ENCODE measurements at regions not wholly inside any gene's neighbourhood (a gene's known extent, or its start where the extent isn't known, plus 50 kb on each side); places are given as distances from the start of the nearest gene placed in this dataset.

DNA sequence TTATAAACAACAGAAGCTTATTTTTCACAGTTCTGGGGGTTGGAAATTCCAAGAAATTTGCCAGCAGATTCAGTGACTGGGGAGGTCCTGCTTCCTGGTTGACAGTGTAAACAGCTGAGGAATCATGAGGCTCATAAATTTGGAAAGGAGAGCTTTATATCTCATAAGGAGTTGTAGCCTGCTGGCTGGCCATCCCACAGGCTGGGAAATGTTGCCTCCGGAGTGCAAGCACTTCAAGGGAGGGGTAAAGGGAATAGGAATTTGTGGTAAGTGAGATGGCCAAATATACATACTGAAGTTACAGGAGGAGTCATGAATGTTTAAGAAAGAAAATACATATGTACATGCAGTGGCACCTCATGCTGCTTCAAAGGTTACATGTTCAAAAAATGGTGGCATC is 217.2 kb upstream of the CBLB start:
- Histone ChIP-seq H3K27me3 (ENCODE audit: control insufficient read depth in 2 of 2, insufficient read depth in 1 of 2, low read length in 1 of 2) (no peaks in the 10 kb centered on the region), H3K4me1 (ENCODE audit: control insufficient read depth in 2 of 2, insufficient read depth in 2 of 2, low read length in 2 of 2) (no peaks in the 10 kb centered on the region), H3K9me3 (ENCODE audit: control insufficient read depth in 2 of 2, insufficient read depth in 1 of 2, low read length in 1 of 2) (no peaks in the 10 kb centered on the region), H3K4me3 (ENCODE audit: low read length in 2 of 2) (no peak overlapping the region), H3K27ac (ENCODE audit: low read depth in 1 of 2, low read length in 1 of 2) (no peak overlapping the region), H3K36me3 (ENCODE audit: control insufficient read depth in 2 of 2, insufficient read depth in 2 of 2, low read length in 1 of 2) (no peaks in the 10 kb centered on the region)
- 95% methylated on average over 1 of the region's 1 CpG for WGBS
- no peak for DNase-seq (ENCODE audit: low read depth in 6 of 9, low spot score in 9 of 9)

DNA sequence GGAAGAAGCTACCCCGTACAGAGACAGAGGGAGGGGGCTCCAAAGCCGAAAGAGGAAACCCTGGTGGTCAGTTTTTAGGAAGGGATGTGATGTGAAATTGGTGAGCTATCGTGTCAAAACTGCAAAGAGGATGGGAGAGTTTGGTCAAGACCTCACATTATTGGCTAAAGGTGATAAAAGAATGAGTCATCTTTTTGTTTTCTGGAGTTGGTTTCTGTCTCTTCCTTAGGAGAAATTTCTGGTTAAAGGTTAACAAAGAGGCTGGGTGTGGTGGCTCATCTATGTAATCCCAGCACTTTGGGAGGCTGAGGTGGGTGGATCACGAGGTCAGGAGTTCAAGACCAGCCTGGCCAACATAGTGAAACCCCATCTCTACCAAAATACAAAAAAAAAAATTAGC is 217.8 kb upstream of the CBLB start:
- Histone ChIP-seq H3K27ac (ENCODE audit: low read depth in 1 of 2, low read length in 1 of 2) (no peak overlapping the region), H3K4me1 (ENCODE audit: control insufficient read depth in 2 of 2, insufficient read depth in 2 of 2, low read length in 2 of 2) (no peaks in the 10 kb centered on the region), H3K27me3 (ENCODE audit: control insufficient read depth in 2 of 2, insufficient read depth in 1 of 2, low read length in 1 of 2) (no peaks in the 10 kb centered on the region), H3K36me3 (ENCODE audit: control insufficient read depth in 2 of 2, insufficient read depth in 2 of 2, low read length in 1 of 2) (no peaks in the 10 kb centered on the region), H3K9me3 (ENCODE audit: control insufficient read depth in 2 of 2, insufficient read depth in 1 of 2, low read length in 1 of 2) (no peaks in the 10 kb centered on the region), H3K4me3 (ENCODE audit: low read length in 2 of 2) (no peak overlapping the region)
- WGBS, result 92% methylated on average over 4 of the region's 4 CpGs
- DNase-seq (ENCODE audit: low read depth in 6 of 9, low spot score in 9 of 9), result no peak

DNA sequence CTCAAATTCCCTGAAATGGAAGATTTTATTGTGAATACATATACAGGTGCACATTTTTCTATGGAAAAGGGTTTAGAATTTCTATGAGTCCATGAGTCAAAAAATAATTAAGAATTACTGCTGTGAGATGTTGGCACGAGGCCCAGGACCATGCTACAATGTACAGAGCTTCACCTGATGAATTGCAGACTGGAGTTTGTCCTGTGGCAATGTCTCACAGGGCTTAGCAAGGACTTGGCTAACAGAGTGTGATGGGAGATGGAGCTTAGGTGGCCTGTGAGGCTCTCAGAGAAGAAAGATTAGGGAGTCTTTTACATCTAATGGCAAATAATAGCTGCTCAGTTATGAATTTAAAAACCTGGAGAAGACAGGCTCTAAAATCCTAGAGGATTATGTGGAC is 219.5 kb upstream of the CBLB start:
- WGBS, result 87% methylated on average over 1 of the region's 1 CpG
- DNase-seq (ENCODE audit: low read depth in 6 of 9, low spot score in 9 of 9), result no peak
- H3K36me3 ChIP-seq (ENCODE audit: control insufficient read depth in 2 of 2, insufficient read depth in 2 of 2, low read length in 1 of 2), result no peaks in the 10 kb centered on the region
- no peaks in the 10 kb centered on the region for H3K4me1 ChIP-seq (ENCODE audit: control insufficient read depth in 2 of 2, insufficient read depth in 2 of 2, low read length in 2 of 2)
- H3K4me3 ChIP-seq (ENCODE audit: low read length in 2 of 2), result no peak overlapping the region
- H3K9me3 ChIP-seq (ENCODE audit: control insufficient read depth in 2 of 2, insufficient read depth in 1 of 2, low read length in 1 of 2), result no peaks in the 10 kb centered on the region
- H3K27me3 ChIP-seq (ENCODE audit: control insufficient read depth in 2 of 2, insufficient read depth in 1 of 2, low read length in 1 of 2), result no peaks in the 10 kb centered on the region
- H3K27ac ChIP-seq (ENCODE audit: low read depth in 1 of 2, low read length in 1 of 2), result no peak overlapping the region

DNA sequence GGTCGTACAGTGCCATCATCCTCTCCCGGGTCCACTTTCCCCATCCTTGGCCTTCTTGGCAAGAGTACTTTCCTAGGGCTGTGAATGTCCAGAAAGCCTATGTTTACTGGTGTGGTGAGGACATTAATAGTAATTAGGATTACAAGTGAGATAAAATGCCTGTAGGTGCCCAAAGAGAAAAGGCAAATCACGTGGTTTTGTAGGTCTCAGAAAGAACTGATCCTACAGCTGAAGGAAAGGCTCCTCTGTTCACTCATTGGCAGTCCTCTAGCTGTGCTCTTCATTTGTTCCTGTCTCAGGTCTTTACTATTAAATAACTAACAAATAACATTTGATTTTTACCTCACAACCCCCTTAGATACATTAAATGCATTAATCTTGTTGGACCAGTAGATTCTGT is 220.1 kb upstream of the CBLB start:
- H3K4me3 ChIP-seq (ENCODE audit: low read length in 2 of 2), result no peak overlapping the region
- no peak overlapping the region for H3K27ac ChIP-seq (ENCODE audit: low read depth in 1 of 2, low read length in 1 of 2)
- H3K36me3 ChIP-seq (ENCODE audit: control insufficient read depth in 2 of 2, insufficient read depth in 2 of 2, low read length in 1 of 2), result no peaks in the 10 kb centered on the region
- 82% methylated on average over 3 of the region's 3 CpGs for WGBS
- H3K4me1 ChIP-seq (ENCODE audit: control insufficient read depth in 2 of 2, insufficient read depth in 2 of 2, low read length in 2 of 2), result no peaks in the 10 kb centered on the region
- DNase-seq (ENCODE audit: low read depth in 6 of 9, low spot score in 9 of 9), result no peak
- no peaks in the 10 kb centered on the region for H3K27me3 ChIP-seq (ENCODE audit: control insufficient read depth in 2 of 2, insufficient read depth in 1 of 2, low read length in 1 of 2)
- no peaks in the 10 kb centered on the region for H3K9me3 ChIP-seq (ENCODE audit: control insufficient read depth in 2 of 2, insufficient read depth in 1 of 2, low read length in 1 of 2)

DNA sequence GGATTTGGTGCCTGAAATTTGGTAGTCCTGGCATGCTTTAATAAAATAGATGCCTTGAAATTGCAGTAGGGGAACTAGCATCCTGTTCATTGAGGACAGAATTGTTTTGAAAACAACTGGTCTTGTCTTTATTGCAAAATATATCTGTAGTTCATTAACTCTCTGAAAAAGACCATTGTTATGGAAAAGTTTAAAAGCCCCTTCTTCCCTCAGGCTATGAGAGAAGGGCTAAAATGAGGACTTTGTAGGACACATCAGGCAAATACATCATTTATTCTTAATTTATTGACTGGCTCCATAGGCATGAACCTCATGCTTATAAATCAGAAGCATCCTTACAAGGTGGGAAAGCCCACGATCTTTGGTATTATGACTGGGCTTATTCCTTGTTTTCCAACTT is 221.0 kb upstream of the CBLB start:
- no peaks in the 10 kb centered on the region for H3K36me3 ChIP-seq (ENCODE audit: control insufficient read depth in 2 of 2, insufficient read depth in 2 of 2, low read length in 1 of 2)
- no peak for DNase-seq (ENCODE audit: low read depth in 6 of 9, low spot score in 9 of 9)
- no peak overlapping the region for H3K27ac ChIP-seq (ENCODE audit: low read depth in 1 of 2, low read length in 1 of 2)
- H3K4me1 ChIP-seq (ENCODE audit: control insufficient read depth in 2 of 2, insufficient read depth in 2 of 2, low read length in 2 of 2), result no peaks in the 10 kb centered on the region
- H3K27me3 ChIP-seq (ENCODE audit: control insufficient read depth in 2 of 2, insufficient read depth in 1 of 2, low read length in 1 of 2), result no peaks in the 10 kb centered on the region
- no peaks in the 10 kb centered on the region for H3K9me3 ChIP-seq (ENCODE audit: control insufficient read depth in 2 of 2, insufficient read depth in 1 of 2, low read length in 1 of 2)
- WGBS, result 97% methylated on average over 1 of the region's 1 CpG
- no peak overlapping the region for H3K4me3 ChIP-seq (ENCODE audit: low read length in 2 of 2)

DNA sequence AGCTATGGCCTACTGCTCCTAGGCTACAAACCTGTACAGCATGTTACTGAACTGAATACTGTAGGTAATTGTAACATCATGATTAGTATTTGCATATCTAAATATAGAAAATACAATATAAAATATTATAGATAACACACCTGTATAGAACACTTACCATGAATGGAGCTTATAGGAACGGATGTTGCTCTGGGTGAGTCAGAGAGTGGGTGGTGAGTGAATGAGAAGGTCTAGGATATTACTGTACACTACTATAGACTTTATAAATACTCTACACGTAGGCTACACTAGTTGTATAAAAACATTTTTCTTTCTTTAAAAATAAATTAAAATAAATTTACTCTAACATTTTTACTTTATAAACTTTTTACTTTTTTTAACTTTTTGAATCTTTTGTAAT is 224.0 kb upstream of the CBLB start:
- no peak overlapping the region for H3K27ac ChIP-seq (ENCODE audit: low read depth in 1 of 2, low read length in 1 of 2)
- no peaks in the 10 kb centered on the region for H3K9me3 ChIP-seq (ENCODE audit: control insufficient read depth in 2 of 2, insufficient read depth in 1 of 2, low read length in 1 of 2)
- H3K36me3 ChIP-seq (ENCODE audit: control insufficient read depth in 2 of 2, insufficient read depth in 2 of 2, low read length in 1 of 2), result no peaks in the 10 kb centered on the region
- no peak for DNase-seq (ENCODE audit: low read depth in 6 of 9, low spot score in 9 of 9)
- H3K4me3 ChIP-seq (ENCODE audit: low read length in 2 of 2), result no peak overlapping the region
- 91% methylated on average over 2 of the region's 2 CpGs for WGBS
- H3K27me3 ChIP-seq (ENCODE audit: control insufficient read depth in 2 of 2, insufficient read depth in 1 of 2, low read length in 1 of 2), result no peaks in the 10 kb centered on the region
- H3K4me1 ChIP-seq (ENCODE audit: control insufficient read depth in 2 of 2, insufficient read depth in 2 of 2, low read length in 2 of 2), result no peaks in the 10 kb centered on the region

DNA sequence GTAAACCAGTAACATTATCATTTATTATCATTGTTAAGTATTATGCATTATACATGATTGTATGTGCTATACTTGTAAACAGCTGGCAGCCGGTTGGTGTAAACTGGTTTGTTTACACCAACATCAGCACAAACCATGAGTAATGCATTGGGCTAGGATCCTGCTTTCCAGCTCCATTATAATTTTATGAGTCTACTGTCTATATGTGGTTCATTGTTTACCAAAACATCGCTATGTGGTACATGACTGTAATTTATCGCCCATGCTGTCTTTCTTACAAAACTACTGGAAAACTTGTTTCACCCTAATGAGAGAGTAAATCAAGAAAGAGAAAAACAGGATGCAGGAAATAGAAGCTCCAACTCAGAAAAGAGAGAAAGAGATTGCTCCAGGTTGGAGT is 224.8 kb upstream of the CBLB start:
- no peaks in the 10 kb centered on the region for H3K9me3 ChIP-seq (ENCODE audit: control insufficient read depth in 2 of 2, insufficient read depth in 1 of 2, low read length in 1 of 2)
- H3K4me3 ChIP-seq (ENCODE audit: low read length in 2 of 2), result no peak overlapping the region
- H3K27ac ChIP-seq (ENCODE audit: low read depth in 1 of 2, low read length in 1 of 2), result no peak overlapping the region
- 100% methylated on average over 3 of the region's 3 CpGs for WGBS
- H3K27me3 ChIP-seq (ENCODE audit: control insufficient read depth in 2 of 2, insufficient read depth in 1 of 2, low read length in 1 of 2), result no peaks in the 10 kb centered on the region
- no peaks in the 10 kb centered on the region for H3K36me3 ChIP-seq (ENCODE audit: control insufficient read depth in 2 of 2, insufficient read depth in 2 of 2, low read length in 1 of 2)
- H3K4me1 ChIP-seq (ENCODE audit: control insufficient read depth in 2 of 2, insufficient read depth in 2 of 2, low read length in 2 of 2), result no peaks in the 10 kb centered on the region
- DNase-seq (ENCODE audit: low read depth in 6 of 9, low spot score in 9 of 9), result no peak

DNA sequence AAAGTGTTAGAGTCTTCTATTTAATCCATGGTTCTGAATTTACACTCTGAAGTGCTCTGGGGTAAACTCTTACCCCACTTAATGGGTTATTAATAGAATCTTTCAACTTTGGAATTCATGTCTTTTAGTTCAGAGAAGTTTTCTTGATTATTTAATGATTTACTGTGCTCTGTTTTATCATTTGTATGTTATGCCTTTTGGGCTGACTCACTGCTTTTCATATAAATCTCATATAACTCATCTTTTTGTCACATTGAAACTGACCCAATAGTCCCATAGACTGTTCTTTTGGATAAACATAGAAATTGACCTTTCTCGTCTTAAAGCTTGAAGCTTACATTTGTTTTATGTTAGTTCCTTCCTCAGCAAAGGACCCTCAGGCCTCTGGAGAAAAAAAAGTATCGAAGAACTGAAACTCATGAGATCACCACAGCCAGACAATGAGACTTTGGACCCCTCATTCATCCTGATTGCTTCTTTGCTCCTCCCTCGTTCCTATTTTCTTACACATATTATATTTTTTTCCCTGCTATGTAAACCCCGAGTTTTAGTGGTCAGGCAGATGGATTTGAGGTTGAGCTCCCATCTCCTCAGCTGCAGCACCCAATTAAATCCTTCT is 229.1 kb upstream of the CBLB start:
- no peaks in the 10 kb centered on the region for H3K36me3 ChIP-seq (ENCODE audit: control insufficient read depth in 2 of 2, insufficient read depth in 2 of 2, low read length in 1 of 2)
- DNase-seq (ENCODE audit: low read depth in 6 of 9, low spot score in 9 of 9), result no peak
- WGBS, result 96% methylated on average over 4 of the region's 4 CpGs
- no peak overlapping the region for H3K4me3 ChIP-seq (ENCODE audit: low read length in 2 of 2)
- no peak overlapping the region for H3K27ac ChIP-seq (ENCODE audit: low read depth in 1 of 2, low read length in 1 of 2)
- no peaks in the 10 kb centered on the region for H3K27me3 ChIP-seq (ENCODE audit: control insufficient read depth in 2 of 2, insufficient read depth in 1 of 2, low read length in 1 of 2)
- no peaks in the 10 kb centered on the region for H3K9me3 ChIP-seq (ENCODE audit: control insufficient read depth in 2 of 2, insufficient read depth in 1 of 2, low read length in 1 of 2)
- H3K4me1 ChIP-seq (ENCODE audit: control insufficient read depth in 2 of 2, insufficient read depth in 2 of 2, low read length in 2 of 2), result no peaks in the 10 kb centered on the region

DNA sequence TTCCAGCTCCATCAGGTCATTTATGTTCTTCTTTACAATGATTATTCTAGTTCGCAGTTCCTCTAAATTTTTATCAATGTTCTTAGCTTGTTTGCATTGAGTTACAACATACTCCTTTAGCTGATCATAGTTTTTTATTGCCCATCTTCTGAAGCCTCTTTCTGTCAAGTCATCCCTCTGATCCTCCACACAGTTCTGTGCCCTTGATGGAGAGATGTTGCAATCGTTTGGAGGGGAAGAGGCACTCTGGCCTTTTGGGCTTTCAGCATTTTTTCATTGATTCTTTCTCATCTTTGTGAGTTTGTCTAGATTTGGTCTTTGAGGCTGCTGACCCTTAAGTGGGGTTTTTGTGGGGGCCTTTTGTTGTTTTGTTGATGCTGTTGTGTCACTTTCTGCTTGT is 234.6 kb upstream of the CBLB start:
- peaks cover 0 to 3% of the 10 kb centered on the region in 2 donors for H3K9me3 ChIP-seq (ENCODE audit: control insufficient read depth in 2 of 2, insufficient read depth in 1 of 2, low read length in 1 of 2)
- H3K4me3 ChIP-seq (ENCODE audit: low read length in 2 of 2), result no peak overlapping the region
- H3K27me3 ChIP-seq (ENCODE audit: control insufficient read depth in 2 of 2, insufficient read depth in 1 of 2, low read length in 1 of 2), result no peaks in the 10 kb centered on the region
- H3K27ac ChIP-seq (ENCODE audit: low read depth in 1 of 2, low read length in 1 of 2), result no peak overlapping the region
- no peaks in the 10 kb centered on the region for H3K4me1 ChIP-seq (ENCODE audit: control insufficient read depth in 2 of 2, insufficient read depth in 2 of 2, low read length in 2 of 2)
- no peaks in the 10 kb centered on the region for H3K36me3 ChIP-seq (ENCODE audit: control insufficient read depth in 2 of 2, insufficient read depth in 2 of 2, low read length in 1 of 2)
- no peak for DNase-seq (ENCODE audit: low read depth in 6 of 9, low spot score in 9 of 9)
- WGBS, result 94% methylated on average over 2 of the region's 2 CpGs

DNA sequence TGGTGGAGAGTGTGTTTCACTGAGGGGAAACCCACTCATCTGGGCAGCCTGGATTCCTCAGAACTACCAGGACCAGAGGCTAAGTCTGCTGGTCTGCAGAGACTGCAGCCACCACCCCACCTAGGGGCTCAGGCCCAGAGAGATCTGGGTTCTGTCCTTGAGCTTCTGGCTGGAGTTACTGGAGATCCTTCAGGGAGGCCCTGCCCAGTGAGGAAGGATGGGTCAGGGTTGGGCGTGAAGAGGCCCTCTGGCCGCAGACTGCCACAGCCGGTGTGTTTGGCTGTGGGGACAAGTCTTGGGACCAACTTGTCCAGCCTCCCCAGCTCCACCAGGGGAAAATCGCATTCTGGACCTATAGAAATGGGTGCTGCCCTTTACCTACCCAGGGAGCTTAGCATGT is 235.3 kb upstream of the CBLB start:
- Histone ChIP-seq H3K9me3 (ENCODE audit: control insufficient read depth in 2 of 2, insufficient read depth in 1 of 2, low read length in 1 of 2) (peaks cover 0 to 3% of the 10 kb centered on the region in 2 donors), H3K36me3 (ENCODE audit: control insufficient read depth in 2 of 2, insufficient read depth in 2 of 2, low read length in 1 of 2) (no peaks in the 10 kb centered on the region), H3K4me3 (ENCODE audit: low read length in 2 of 2) (no peak overlapping the region), H3K27ac (ENCODE audit: low read depth in 1 of 2, low read length in 1 of 2) (no peak overlapping the region), H3K27me3 (ENCODE audit: control insufficient read depth in 2 of 2, insufficient read depth in 1 of 2, low read length in 1 of 2) (no peaks in the 10 kb centered on the region), H3K4me1 (ENCODE audit: control insufficient read depth in 2 of 2, insufficient read depth in 2 of 2, low read length in 2 of 2) (no peaks in the 10 kb centered on the region)
- DNase-seq (ENCODE audit: low read depth in 6 of 9, low spot score in 9 of 9), result no peak
- WGBS, result 97% methylated on average over 4 of the region's 4 CpGs
